ENCODE measurements at regions not wholly inside any gene's neighbourhood (a gene's known extent, or its start where the extent isn't known, plus 50 kb on each side); places are given as distances from the start of the nearest gene placed in this dataset.

- no peak for ATAC-seq (ENCODE audit: poor library complexity)
- no peak for TF ChIP-seq CTCF (IDR thresholded peaks at IDR 0.05)
- CTCF ChIA-PET, result no interaction called here
Measured at GRCh38 chr18:47409519-47409918, 158.1 kb upstream of the SKOR2 start.

GRCh38 chr18:47407736-47408135, 156.3 kb upstream of the SKOR2 start:
- Histone ChIP-seq H3K27me3 (ENCODE audit: control insufficient read depth in 1 of 2, insufficient read depth in 2 of 2, low read length in 2 of 2) (peaks cover 0 to 2% of the 10 kb centered on the region in 2 experiments), H3K27ac (ENCODE audit: low read depth in 1 of 2, low read length in 2 of 2) (no peak overlapping the region), H3K4me1 (ENCODE audit: insufficient read depth, low read length) (no peaks in the 10 kb centered on the region), H3K36me3 (ENCODE audit: insufficient read depth, low read length) (no peaks in the 10 kb centered on the region), H3K9me3 (ENCODE audit: control insufficient read depth in 1 of 2, insufficient read depth in 1 of 2, low read length in 2 of 2) (no peaks in the 10 kb centered on the region), H3K4me3 (ENCODE audit: low read length) (no peak overlapping the region)
- intact Hi-C loops (cut with DNase I, micrococcal nuclease), result no loop called here
- no peak for TF ChIP-seq CTCF (IDR thresholded peaks at IDR 0.05)
- no peak for DNase-seq
- no peak for ATAC-seq (ENCODE audit: poor library complexity)
- Mint-ChIP-seq H3K27ac (no peak overlapping the region), H3K9me3 (no peaks in the 10 kb centered on the region), H3K36me3 (ENCODE audit: low read depth) (no peaks in the 10 kb centered on the region), H3K4me1 (ENCODE audit: low read depth) (no peaks in the 10 kb centered on the region), H3K4me3 (no peak overlapping the region), H3K27me3 (peaks cover 4% of the 10 kb centered on the region)
- ChIA-PET POLR2A (no interaction called here), CTCF (no interaction called here)

More at GRCh38 chr18:47409519-47409918, 158.1 kb upstream of the SKOR2 start:
- no peak for DNase-seq
- Histone ChIP-seq H3K36me3 (ENCODE audit: insufficient read depth, low read length) (no peaks in the 10 kb centered on the region), H3K4me1 (ENCODE audit: insufficient read depth, low read length) (no peaks in the 10 kb centered on the region), H3K27ac (ENCODE audit: low read depth in 1 of 2, low read length in 2 of 2) (no peak overlapping the region), H3K27me3 (ENCODE audit: control insufficient read depth in 1 of 2, insufficient read depth in 2 of 2, low read length in 2 of 2) (peaks cover 0 to 4% of the 10 kb centered on the region in 2 experiments), H3K4me3 (ENCODE audit: low read length) (no peak overlapping the region), H3K9me3 (ENCODE audit: control insufficient read depth in 1 of 2, insufficient read depth in 1 of 2, low read length in 2 of 2) (no peaks in the 10 kb centered on the region)
- H3K4me1 Mint-ChIP-seq (ENCODE audit: low read depth), result no peaks in the 10 kb centered on the region
- peaks cover 4% of the 10 kb centered on the region for H3K27me3 Mint-ChIP-seq
- no peak overlapping the region for H3K27ac Mint-ChIP-seq
- intact Hi-C loops (cut with DNase I, micrococcal nuclease), result no loop called here
- H3K36me3 Mint-ChIP-seq (ENCODE audit: low read depth), result no peaks in the 10 kb centered on the region
- H3K4me3 Mint-ChIP-seq, result no peak overlapping the region
- no peaks in the 10 kb centered on the region for H3K9me3 Mint-ChIP-seq
- POLR2A ChIA-PET, result no interaction called here

- H3K4me3 ChIP-seq (ENCODE audit: low read length), result no peak overlapping the region
- Mint-ChIP-seq H3K27me3 (peaks cover 6% of the 10 kb centered on the region), H3K36me3 (ENCODE audit: low read depth) (no peaks in the 10 kb centered on the region), H3K9me3 (no peaks in the 10 kb centered on the region), H3K4me3 (no peak overlapping the region), H3K27ac (no peak overlapping the region), H3K4me1 (ENCODE audit: low read depth) (no peaks in the 10 kb centered on the region)
- CTCF ChIA-PET, result no interaction called here
- H3K36me3 ChIP-seq (ENCODE audit: insufficient read depth, low read length), result no peaks in the 10 kb centered on the region
- H3K9me3 ChIP-seq (ENCODE audit: control insufficient read depth in 1 of 2, insufficient read depth in 1 of 2, low read length in 2 of 2), result no peaks in the 10 kb centered on the region
- H3K27ac ChIP-seq (ENCODE audit: low read depth in 1 of 2, low read length in 2 of 2), result no peak overlapping the region
- intact Hi-C loops (cut with DNase I, micrococcal nuclease), result no loop called here
- POLR2A ChIA-PET, result no interaction called here
- H3K4me1 ChIP-seq (ENCODE audit: insufficient read depth, low read length), result no peaks in the 10 kb centered on the region
- H3K27me3 ChIP-seq (ENCODE audit: control insufficient read depth in 1 of 2, insufficient read depth in 2 of 2, low read length in 2 of 2), result no peaks in the 10 kb centered on the region
- DNase-seq (no peak), ATAC-seq (ENCODE audit: poor library complexity) (no peak)
- TF ChIP-seq CTCF (IDR thresholded peaks at IDR 0.05), result no peak
Measured at GRCh38 chr18:47404845-47405244, 153.4 kb upstream of the SKOR2 start.
